ENCODE measurements at regions not wholly inside any gene's neighbourhood (a gene's known extent, or its start where the extent isn't known, plus 50 kb on each side); places are given as distances from the start of the nearest gene placed in this dataset.
"Not testable (repeated sequence)": the region's sequence is repeated elsewhere in the genome, so short reads cannot be mapped to it uniquely, and the experiment has no call there.

- no peak for TF ChIP-seq CTCF (IDR thresholded peaks at IDR 0.05; ENCODE audit: extremely low read depth, missing control alignments)
- DNase-seq (ENCODE audit: low spot score): no peak
Measured at GRCh38 chr1:14156543-14156942, 441.9 kb upstream of the KAZN start.

DNA sequence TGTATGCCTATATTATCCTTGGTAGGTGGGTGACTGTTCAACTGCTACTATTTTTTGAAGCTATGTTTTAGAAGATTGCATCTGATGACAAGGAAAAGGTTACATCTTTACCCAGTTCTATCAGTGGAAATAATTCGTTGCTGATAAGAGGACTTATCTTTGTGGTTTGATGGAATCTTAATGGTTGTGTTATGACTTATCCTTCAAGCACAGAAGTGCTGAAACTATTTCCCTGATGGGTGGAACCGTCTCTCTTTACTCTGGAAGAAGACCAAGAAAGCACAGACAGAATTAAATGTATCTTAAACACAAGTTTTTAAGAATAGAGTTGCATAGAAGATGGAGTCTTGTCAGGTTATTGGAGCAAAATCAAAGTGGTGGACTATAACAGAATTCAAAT, 437.7 kb upstream of the KAZN start:
- no peak for TF ChIP-seq CTCF (IDR thresholded peaks at IDR 0.05; ENCODE audit: extremely low read depth, missing control alignments)
- DNase-seq (ENCODE audit: low spot score): no peak

GRCh38 chr1:14163246-14163645, 435.2 kb upstream of the KAZN start:
- no peak for DNase-seq (ENCODE audit: low spot score)
- TF ChIP-seq CTCF (IDR thresholded peaks at IDR 0.05; ENCODE audit: extremely low read depth, missing control alignments): no peak

GRCh38 chr1:14165371-14165801, 433.1 kb upstream of the KAZN start:
- TF ChIP-seq CTCF (IDR thresholded peaks at IDR 0.05; ENCODE audit: extremely low read depth, missing control alignments): no peak
- DNase-seq (ENCODE audit: low spot score): no peak

GRCh38 chr1:14167884-14168283, 430.6 kb upstream of the KAZN start:
- DNase-seq (ENCODE audit: low spot score): no peak
- no peak for TF ChIP-seq CTCF (IDR thresholded peaks at IDR 0.05; ENCODE audit: extremely low read depth, missing control alignments)

DNA sequence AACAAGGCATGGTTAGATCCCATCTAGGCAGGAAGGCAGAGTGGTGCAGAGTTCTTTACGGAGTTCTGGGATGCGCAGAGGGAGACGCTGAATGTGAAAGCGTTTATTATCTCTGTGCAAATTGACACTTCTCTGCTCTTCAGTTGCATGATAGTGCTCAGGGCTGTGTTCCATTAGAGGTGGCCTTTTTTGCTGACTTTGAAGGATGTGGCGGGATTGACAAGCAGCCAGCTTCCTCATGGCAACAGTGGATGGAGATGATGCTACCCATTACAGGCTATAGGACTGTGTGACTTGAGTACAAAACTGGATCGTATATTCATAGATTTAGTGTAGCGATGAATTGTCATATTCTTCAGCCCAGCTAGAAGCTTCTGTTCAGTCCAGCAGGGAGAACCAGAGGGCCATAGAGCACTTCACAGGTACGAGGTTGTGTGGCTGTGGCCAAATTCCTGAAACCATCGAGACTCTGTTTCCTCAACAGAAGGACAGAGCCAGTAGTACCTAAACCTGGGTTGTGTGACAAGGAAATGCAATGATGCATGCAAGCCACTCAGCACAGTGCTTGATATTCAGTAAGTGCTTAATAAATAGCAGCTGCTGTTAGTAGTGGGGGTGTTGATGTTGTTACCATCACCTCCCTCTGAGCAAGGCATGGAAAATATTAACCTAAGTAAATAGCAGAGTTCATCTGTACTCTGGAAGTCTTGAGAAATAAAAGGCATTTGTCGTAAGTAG, 430.0 kb upstream of the KAZN start:
- TF ChIP-seq CTCF (IDR thresholded peaks at IDR 0.05; ENCODE audit: extremely low read depth, missing control alignments): no peak
- no peak for DNase-seq (ENCODE audit: low spot score)

- no peak for DNase-seq (ENCODE audit: low spot score)
- TF ChIP-seq CTCF (IDR thresholded peaks at IDR 0.05; ENCODE audit: extremely low read depth, missing control alignments): no peak
Measured at GRCh38 chr1:14173598-14173997, 424.9 kb upstream of the KAZN start.

DNA sequence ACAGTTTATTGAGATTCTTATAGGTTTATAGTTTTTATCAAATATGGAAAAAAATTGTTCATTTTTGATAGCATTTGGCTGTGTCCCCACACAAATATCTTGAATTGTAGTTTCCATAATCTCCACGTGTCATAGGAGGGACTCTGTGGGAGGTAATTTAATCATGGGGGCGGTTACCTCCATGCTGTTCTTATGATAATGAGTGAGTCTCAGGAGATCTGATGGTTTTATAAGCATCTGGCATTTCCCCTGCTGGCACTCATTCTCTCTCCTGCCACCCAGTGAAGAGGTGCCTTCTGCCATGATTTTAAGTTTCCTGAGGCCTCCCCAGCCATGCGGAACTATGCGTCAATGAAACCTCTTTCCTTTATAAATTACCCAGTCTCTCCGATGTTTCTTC, 420.6 kb upstream of the KAZN start:
- DNase-seq (ENCODE audit: low spot score): not testable (repeated sequence)
